Activated T-helper 1 cell treated with anti-CD3 and anti-CD28 coated beads, Interleukin-12 subunit alpha, Interleukin-12 subunit beta, Interleukin-2, Interleukin-4 antibody, amounts not matched to agents 30 ng/mL and 10 ng/mL and 1 ng/mL, durations not matched to agents 14 hours and 24 hours and 36 hours (primary cell): ENCODE measurements at regions not wholly inside any gene's neighbourhood (a gene's known extent, or its start where the extent isn't known, plus 50 kb on each side); places are given as distances from the start of the nearest gene placed in this dataset.

Source experiments
- DNase-seq: peaks from one replicate; pipeline ENCODE4 v3.0.0; 2021; ENCODE audit warnings: low spot score
- H3K27ac Mint-ChIP-seq: one replicate; pipeline ENCODE4 v1.8.0; 2021; ENCODE audit warnings: mild to moderate bottlenecking, mixed read lengths
- H3K27me3 Mint-ChIP-seq: one replicate; pipeline ENCODE4 v1.8.0; 2022; ENCODE audit warnings: mild to moderate bottlenecking, moderate library complexity, mixed read lengths; ENCODE audit not compliant: insufficient read depth
- H3K36me3 Mint-ChIP-seq: one replicate; pipeline ENCODE4 v1.8.0; 2021; ENCODE audit warnings: low read depth, mixed read lengths
- H3K4me1 Mint-ChIP-seq: one replicate; pipeline ENCODE4 v1.8.0; 2021; ENCODE audit warnings: low read depth, mixed read lengths
- H3K4me3 Mint-ChIP-seq: one replicate; pipeline ENCODE4 v1.8.0; 2021; ENCODE audit warnings: mild to moderate bottlenecking, moderate library complexity, mixed read lengths
- H3K9me3 Mint-ChIP-seq: one replicate; pipeline ENCODE4 v1.8.0; 2021; ENCODE audit warnings: mixed read lengths
- intact Hi-C: fragments of 100-400 bp; cut with micrococcal nuclease; formaldehyde crosslinking; loops from one replicate; pipeline ENCODE4 v1.15.1; 2024

DNA sequence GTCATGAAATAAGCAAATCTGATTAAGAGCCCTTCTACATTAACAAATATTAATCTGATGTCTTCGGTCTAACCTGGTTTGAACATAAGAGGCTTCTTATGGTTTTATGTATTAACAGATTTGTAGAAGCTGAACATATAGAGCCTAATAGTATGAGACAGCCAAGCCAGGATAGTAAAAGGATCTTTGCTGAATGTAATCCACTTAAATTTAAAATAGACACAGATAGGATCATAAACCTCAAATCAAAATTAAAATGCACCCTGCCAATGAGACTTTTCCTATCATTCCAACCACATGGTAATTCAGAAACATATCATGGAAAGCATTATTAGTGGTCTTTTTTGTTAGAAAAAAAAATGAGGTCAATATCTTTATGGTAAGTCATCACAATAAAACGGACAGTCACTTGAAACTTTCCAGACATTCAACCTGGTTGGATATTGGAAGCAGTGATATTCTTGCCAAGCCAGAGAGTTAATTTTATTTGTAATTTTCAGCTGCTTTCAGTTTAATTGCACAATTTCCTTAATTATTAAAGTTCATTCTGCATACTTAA lies 606.9 kb upstream of the SALL1 start:
- Mint-ChIP-seq H3K27me3 (peaks cover 3% of the 10 kb centered on the region), H3K36me3 (no peaks in the 10 kb centered on the region), H3K4me3 (no peak overlapping the region), H3K27ac (no peak overlapping the region), H3K4me1 (peaks cover 7% of the 10 kb centered on the region), H3K9me3 (no peaks in the 10 kb centered on the region)
- no peak for DNase-seq
- intact Hi-C loops: no loop called here

- no peaks in the 10 kb centered on the region for H3K9me3 Mint-ChIP-seq
- no peak for DNase-seq
- H3K36me3 Mint-ChIP-seq: no peaks in the 10 kb centered on the region
- intact Hi-C loops: no loop called here
- H3K27me3 Mint-ChIP-seq: peaks cover under 1% of the 10 kb centered on the region
- H3K4me1 Mint-ChIP-seq: peaks cover 7% of the 10 kb centered on the region
- H3K4me3 Mint-ChIP-seq: no peak overlapping the region
- H3K27ac Mint-ChIP-seq: no peak overlapping the region
These were observed 606.4 kb upstream of the SALL1 start for GRCh38 chr16:51757505-51757904.

DNA sequence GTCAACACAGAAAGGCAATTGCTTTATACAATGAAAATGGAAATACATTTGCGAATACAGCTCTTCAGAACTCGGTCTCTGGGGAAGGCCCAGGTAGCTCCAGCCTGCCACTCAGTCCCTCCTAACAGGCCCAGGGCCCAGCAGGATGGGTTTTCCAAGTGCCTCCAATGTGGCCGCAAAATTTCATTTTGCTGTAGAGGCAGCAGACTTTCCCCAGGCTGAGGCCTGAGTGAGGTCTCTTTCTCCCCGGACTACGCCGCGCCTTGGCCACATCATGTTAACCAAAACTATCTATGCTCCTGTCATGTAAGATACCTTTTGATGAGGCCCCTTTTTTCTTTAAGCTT lies 606.0 kb upstream of the SALL1 start:
- H3K36me3 Mint-ChIP-seq: no peaks in the 10 kb centered on the region
- peaks cover 3% of the 10 kb centered on the region for H3K4me1 Mint-ChIP-seq
- intact Hi-C loops: no loop called here
- no peaks in the 10 kb centered on the region for H3K27me3 Mint-ChIP-seq
- no peak overlapping the region for H3K4me3 Mint-ChIP-seq
- DNase-seq: no peak
- H3K27ac Mint-ChIP-seq: no peak overlapping the region
- no peaks in the 10 kb centered on the region for H3K9me3 Mint-ChIP-seq

GRCh38 chr16:51756447-51757123 lies 605.5 kb upstream of the SALL1 start:
- H3K9me3 Mint-ChIP-seq: no peaks in the 10 kb centered on the region
- no peaks in the 10 kb centered on the region for H3K27me3 Mint-ChIP-seq
- no peak overlapping the region for H3K27ac Mint-ChIP-seq
- intact Hi-C loops: no loop called here
- no peak overlapping the region for H3K4me3 Mint-ChIP-seq
- no peaks in the 10 kb centered on the region for H3K4me1 Mint-ChIP-seq
- H3K36me3 Mint-ChIP-seq: no peaks in the 10 kb centered on the region
- no peak for DNase-seq

- Mint-ChIP-seq H3K9me3 (no peaks in the 10 kb centered on the region), H3K27me3 (no peaks in the 10 kb centered on the region), H3K4me1 (no peaks in the 10 kb centered on the region), H3K4me3 (no peak overlapping the region), H3K27ac (no peak overlapping the region), H3K36me3 (no peaks in the 10 kb centered on the region)
- no peak for DNase-seq
- intact Hi-C loops: no loop called here
These were observed 604.7 kb upstream of the SALL1 start for GRCh38 chr16:51755577-51756355.

- intact Hi-C loops: no loop called here
- H3K27me3 Mint-ChIP-seq: no peaks in the 10 kb centered on the region
- no peak overlapping the region for H3K27ac Mint-ChIP-seq
- no peaks in the 10 kb centered on the region for H3K9me3 Mint-ChIP-seq
- H3K4me1 Mint-ChIP-seq: no peaks in the 10 kb centered on the region
- no peak overlapping the region for H3K4me3 Mint-ChIP-seq
- no peak for DNase-seq
- H3K36me3 Mint-ChIP-seq: no peaks in the 10 kb centered on the region
These were observed 604.0 kb upstream of the SALL1 start for GRCh38 chr16:51755039-51755501.

DNA sequence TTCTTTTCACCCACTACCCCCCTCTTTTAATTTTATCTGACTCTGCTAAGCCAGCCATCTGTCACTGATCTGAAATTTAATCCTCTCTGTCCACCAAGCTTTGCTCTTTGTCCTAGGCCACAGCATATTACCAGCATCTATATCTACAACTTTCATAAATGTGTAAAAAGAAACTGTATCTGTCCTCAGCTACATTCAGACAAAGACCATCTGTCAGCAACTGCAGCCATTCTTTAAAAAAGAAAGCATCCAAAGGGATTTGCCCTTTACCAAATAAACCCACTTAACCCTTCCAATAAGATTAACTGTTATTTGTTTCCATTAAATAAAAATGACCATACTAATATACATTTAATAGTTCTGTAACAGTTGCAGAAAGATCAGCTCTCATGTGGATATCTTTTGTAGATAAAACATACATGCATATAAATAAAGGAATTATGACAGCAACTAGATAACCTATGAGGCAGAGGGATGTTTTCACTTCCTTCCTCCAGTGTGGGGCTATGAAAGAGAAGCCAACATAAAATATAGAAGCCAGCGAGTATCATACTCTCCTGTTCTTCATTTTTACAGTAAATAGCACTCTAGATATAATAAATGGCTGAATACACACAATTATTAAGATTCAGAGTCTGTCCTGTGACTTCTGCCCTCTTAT lies 602.5 kb upstream of the SALL1 start:
- intact Hi-C loops: no loop called here
- Mint-ChIP-seq H3K4me3 (no peak overlapping the region), H3K27me3 (no peaks in the 10 kb centered on the region), H3K9me3 (no peaks in the 10 kb centered on the region), H3K36me3 (no peaks in the 10 kb centered on the region), H3K4me1 (no peaks in the 10 kb centered on the region), H3K27ac (no peak overlapping the region)
- DNase-seq: no peak

GRCh38 chr16:51752438-51752995 lies 601.4 kb upstream of the SALL1 start:
- H3K27me3 Mint-ChIP-seq: no peaks in the 10 kb centered on the region
- H3K4me3 Mint-ChIP-seq: no peak overlapping the region
- intact Hi-C loops: no loop called here
- no peak overlapping the region for H3K27ac Mint-ChIP-seq
- no peaks in the 10 kb centered on the region for H3K4me1 Mint-ChIP-seq
- H3K9me3 Mint-ChIP-seq: no peaks in the 10 kb centered on the region
- H3K36me3 Mint-ChIP-seq: no peaks in the 10 kb centered on the region
- DNase-seq: no peak

DNA sequence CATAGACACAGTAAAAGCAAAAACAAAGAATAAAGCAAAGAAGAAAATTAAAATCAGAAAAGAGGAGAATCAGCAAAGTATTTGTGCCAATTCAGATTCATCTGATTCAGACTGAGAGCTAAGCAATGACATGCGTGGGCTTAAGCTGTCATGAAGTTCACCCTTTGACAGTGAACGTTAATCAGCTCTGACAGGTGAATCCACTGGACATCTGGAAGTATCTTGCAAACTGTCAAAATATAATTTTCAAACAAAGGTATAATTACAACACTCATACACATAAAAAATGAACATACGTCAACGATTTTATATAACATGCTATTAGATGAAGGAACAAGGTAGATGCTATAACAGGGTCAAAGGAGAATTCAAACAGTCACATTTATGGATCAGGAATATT lies 596.3 kb upstream of the SALL1 start:
- H3K9me3 Mint-ChIP-seq: no peaks in the 10 kb centered on the region
- intact Hi-C loops: no loop called here
- H3K4me3 Mint-ChIP-seq: no peak overlapping the region
- H3K27ac Mint-ChIP-seq: no peak overlapping the region
- no peaks in the 10 kb centered on the region for H3K36me3 Mint-ChIP-seq
- DNase-seq: no peak
- H3K27me3 Mint-ChIP-seq: no peaks in the 10 kb centered on the region
- no peaks in the 10 kb centered on the region for H3K4me1 Mint-ChIP-seq

GRCh38 chr16:51734220-51734619 lies 583.1 kb upstream of the SALL1 start:
- no peak overlapping the region for H3K4me3 Mint-ChIP-seq
- H3K27me3 Mint-ChIP-seq: no peaks in the 10 kb centered on the region
- H3K9me3 Mint-ChIP-seq: peaks cover 11% of the 10 kb centered on the region
- no peak overlapping the region for H3K27ac Mint-ChIP-seq
- DNase-seq: no peak
- intact Hi-C loops: no loop called here
- no peaks in the 10 kb centered on the region for H3K36me3 Mint-ChIP-seq
- H3K4me1 Mint-ChIP-seq: no peaks in the 10 kb centered on the region

DNA sequence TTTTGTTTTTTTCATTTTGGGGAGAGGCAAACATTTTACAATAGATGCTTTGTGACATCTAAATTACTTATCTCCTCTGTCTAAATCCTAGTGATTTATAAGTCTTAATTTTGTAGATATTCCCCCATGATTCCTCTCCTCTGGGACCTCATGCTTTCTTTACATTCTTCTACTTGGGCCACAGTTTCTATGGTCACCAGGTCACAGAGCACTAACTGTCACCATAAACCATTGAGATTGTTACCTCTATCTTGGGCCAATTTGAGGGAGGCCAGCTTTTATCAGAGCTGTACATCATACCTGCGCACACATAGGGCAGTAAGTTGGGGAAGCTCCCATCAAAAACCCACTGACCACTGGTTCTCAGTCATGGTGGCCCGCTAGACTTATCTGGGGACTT lies 582.1 kb upstream of the SALL1 start:
- intact Hi-C loops: no loop called here
- peaks cover 11% of the 10 kb centered on the region for H3K9me3 Mint-ChIP-seq

GRCh38 chr16:51731160-51731559 lies 580.1 kb upstream of the SALL1 start:
- H3K27me3 Mint-ChIP-seq: no peaks in the 10 kb centered on the region
- H3K9me3 Mint-ChIP-seq: peaks cover 3% of the 10 kb centered on the region
- H3K36me3 Mint-ChIP-seq: no peaks in the 10 kb centered on the region
- intact Hi-C loops: no loop called here
- H3K27ac Mint-ChIP-seq: no peak overlapping the region
- no peak overlapping the region for H3K4me3 Mint-ChIP-seq
- no peaks in the 10 kb centered on the region for H3K4me1 Mint-ChIP-seq
- DNase-seq: no peak

More for the DNA sequence above, 582.1 kb upstream of the SALL1 start:
- H3K4me1 Mint-ChIP-seq: no peaks in the 10 kb centered on the region
- H3K4me3 Mint-ChIP-seq: no peak overlapping the region
- no peak for DNase-seq
- no peaks in the 10 kb centered on the region for H3K27me3 Mint-ChIP-seq
- no peaks in the 10 kb centered on the region for H3K36me3 Mint-ChIP-seq
- H3K27ac Mint-ChIP-seq: no peak overlapping the region
